ENCODE measurements at regions not wholly inside any gene's neighbourhood (a gene's known extent, or its start where the extent isn't known, plus 50 kb on each side); places are given as distances from the start of the nearest gene placed in this dataset.
A peak's percentile ranks its signal among the peaks of the same experiment; 100 is the strongest.

- DNase-seq: no peak
These were observed 173.8 kb downstream of the ICOS start for GRCh38 chr2:204110338-204110741.

- DNase-seq: no peak
These were observed 174.4 kb downstream of the ICOS start for GRCh38 chr2:204110751-204111516.

GRCh38 chr2:204112084-204112770, 175.7 kb downstream of the ICOS start:
- no peak for DNase-seq

DNA sequence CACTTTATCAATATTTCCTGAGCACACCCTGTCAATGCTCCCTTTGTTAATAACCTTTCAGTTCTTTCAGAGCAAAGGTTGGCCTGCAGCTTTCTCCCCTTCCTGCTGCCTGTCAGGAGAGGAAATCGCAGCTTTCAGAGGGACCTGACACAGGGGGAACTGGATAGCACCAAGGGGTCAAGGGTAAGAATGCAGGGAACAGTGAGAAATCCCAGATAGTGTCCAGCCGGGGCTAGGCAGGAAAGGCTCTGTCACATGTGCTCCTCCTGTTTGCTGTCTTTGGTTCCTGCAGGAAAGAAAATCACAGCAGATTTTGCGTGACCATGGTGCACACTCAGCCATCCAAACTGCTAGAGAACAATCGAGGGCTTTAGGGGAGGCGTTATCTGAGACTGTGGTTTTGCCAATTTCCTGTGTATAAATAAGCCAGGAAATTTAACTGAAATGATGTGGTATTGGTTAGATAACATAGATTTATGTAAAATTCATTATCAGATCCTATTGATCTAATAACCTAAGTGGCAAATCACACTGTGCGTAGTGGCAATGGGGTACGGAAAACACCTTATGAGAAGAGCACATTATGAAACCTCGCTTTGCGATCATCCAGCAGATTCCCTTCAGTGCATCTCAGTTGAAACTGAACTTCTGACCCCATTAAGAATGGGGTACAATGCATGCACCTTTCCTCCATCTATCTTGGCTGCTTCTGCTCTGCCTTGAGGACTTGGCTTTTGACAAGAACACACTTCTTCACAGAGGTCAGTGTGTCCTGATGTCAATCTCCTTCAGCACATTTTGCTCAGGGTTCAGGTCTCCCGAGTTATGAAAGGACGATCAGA, 178.0 kb downstream of the ICOS start:
- DNase-seq: no peak

GRCh38 chr2:204115137-204116056, 178.8 kb downstream of the ICOS start:
- no peak for DNase-seq

- DNase-seq: no peak
These were observed 179.7 kb downstream of the ICOS start for GRCh38 chr2:204116159-204116792.

- no peak for DNase-seq
These were observed 185.9 kb downstream of the ICOS start for GRCh38 chr2:204122425-204122824.

GRCh38 chr2:204124140-204124750, 187.7 kb downstream of the ICOS start:
- no peak for DNase-seq

DNA sequence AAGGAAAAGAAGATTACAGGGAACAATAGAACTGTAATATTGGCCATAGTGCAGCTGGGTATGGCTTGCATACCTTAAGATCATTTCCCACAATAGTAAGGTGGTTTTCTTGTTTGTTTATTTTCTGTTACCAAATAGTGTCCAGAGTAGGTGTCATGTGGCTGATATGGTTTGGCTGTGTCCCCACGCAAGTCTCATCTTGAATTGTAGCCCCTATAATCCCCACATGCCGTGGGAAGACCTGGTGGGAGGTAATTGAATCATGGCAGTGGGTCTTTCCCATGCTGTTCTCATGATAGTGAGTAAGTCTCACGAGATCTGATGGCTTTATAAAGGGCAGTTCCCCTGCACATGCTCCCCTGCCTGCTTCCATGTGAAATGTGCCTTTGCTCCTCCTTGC, 190.1 kb downstream of the ICOS start:
- no peak for DNase-seq

- no peak for DNase-seq
These were observed 190.7 kb downstream of the ICOS start for GRCh38 chr2:204127238-204127637.

GRCh38 chr2:204129591-204130294, 193.2 kb downstream of the ICOS start:
- DNase-seq: no peak

DNA sequence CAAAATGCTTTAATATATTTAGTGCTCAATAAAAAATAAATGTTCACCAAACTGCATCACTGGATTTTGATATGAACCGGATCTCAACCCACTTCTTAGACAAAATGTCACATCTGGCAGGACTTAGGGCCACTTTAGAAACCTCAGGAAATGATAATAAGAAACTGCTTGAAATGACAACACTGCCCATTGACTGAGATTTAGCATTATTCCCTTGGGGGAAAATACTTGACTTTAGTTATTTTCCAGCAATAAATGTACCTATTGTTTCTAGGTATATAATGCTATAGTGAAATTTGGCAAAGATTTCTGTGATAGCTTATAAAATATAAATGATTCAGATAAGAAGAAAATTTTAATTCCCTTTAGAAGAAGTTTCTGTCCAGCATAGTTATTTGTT, 195.1 kb downstream of the ICOS start:
- DNase-seq: no peak

GRCh38 chr2:204133476-204133875, 196.9 kb downstream of the ICOS start:
- no peak for DNase-seq

DNA sequence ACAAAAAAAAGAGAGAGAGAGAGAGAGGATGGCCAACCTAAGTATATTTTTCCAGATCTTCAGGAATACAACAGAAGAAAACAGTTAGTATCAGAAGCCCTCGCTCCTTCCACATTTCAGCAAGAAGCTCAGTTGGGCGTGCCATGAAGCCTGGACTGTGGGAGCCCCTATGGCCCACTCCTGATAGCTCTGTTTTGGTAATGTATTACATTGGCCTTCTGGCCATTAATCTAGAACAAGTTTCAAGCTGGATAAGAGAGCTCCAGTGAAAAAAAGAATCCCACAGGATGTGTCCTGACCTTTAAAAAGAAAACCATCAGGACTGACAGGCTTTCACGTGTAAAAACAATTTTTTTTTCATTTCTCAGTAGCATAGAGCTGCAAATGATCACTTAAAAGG, 197.9 kb downstream of the ICOS start:
- no peak for DNase-seq

DNA sequence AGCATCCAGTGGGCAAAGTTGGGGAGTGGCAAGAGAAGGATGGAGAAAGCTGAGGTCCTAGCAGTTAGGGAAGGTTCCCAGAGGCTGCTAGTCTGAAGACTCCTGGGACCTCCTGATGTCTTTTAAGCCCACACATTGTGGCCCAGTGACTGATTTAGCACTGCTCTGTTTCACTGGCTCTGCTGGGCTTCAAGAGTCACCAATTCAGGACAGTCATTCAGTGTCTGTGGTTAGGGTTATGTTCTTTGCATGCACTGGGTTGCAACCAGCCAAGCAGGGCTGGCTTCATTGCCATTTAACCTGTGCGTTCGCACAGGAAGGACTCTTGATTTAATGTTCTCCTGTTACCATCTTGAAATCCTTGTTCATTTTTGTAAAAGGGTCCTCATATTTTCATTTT, 199.2 kb downstream of the ICOS start:
- no peak for DNase-seq

- DNase-seq: no peak
These were observed 201.6 kb downstream of the ICOS start for GRCh38 chr2:204138206-204138605.

GRCh38 chr2:204140246-204140645, 203.7 kb downstream of the ICOS start:
- DNase-seq: no peak

DNA sequence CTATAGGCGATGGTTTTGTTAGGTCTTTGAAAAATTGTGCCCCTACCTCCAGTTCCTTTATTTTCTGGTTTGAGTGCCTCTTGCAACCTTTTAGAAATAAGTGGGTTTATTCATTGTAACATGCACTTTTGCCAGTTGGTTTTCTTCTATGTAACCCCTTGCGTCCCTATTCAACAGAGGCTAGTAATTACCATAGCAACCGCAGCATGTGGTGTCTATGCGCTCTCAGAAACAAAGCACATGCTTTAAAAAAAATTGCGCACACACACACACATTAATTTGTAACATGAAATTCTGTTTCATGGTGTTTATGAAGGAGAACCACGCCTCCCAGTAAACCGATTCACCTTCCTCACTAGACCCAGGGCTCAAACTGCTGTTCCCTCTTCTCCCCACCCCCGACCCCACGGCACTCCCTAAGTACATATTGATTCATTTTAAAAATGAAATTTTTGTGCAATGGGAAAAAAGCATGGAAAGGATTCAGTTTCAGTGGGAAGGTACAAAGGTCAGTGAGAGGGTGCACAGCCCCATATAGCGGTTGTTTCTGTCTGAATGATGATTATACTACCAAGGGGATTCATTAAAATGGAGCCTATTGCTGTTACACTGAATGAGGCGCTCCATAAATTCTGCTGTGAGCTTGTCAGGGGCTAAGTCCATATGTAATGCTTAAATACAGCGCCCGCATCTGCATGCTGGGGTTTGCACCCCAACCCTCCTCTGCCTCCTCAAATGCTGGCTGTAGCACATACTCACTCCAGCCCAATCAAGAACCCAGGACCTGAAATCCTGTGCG, 206.9 kb downstream of the ICOS start:
- DNase-seq: no peak

DNA sequence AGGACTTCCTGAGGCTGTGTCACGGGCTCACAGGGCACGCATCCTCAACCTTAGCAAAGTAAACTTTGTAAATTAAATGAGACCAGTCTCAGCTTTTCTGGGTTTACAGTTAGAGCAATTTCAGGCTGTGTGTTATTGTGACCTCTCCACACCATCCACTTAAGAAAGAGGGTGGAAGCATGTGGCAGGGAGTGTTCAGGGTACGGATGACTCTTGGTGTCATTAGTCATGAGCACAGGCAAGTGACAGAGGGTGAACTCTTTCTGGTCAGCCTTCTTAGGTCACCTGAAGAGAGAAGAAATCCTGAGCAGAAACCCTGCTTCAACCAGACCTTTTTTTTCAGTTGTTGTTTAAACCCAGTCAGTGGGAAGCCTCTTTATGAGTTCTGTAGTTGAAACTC, 207.9 kb downstream of the ICOS start:
- DNase-seq: no peak

DNA sequence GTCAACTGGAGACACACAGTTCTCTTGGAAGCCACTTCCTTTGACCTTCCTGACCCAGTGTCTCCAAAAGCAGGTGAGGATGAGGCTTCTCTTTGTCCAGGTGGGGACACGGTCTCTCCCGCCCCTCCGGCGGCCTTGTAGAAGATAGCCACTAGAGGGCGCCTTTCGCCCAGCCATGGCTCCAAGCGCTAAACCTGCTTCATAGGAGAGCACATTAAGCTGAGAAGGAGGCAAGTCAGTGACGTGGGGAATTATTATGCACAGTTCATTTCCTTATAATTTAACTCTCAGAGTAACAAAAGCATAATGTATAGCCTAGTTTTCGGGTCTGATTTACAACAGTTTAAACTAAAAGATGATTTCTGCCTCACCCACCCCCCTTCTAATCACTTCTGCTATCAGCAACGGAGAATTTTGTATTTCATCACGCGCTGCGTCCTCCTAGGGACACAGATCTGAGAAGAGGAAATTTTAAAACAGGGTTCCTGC, 208.7 kb downstream of the ICOS start:
- peak; percentile 34 to 38 for DNase-seq

All from Kasumi-1 (cell line).